Neutrophil (primary cell): ENCODE measurements at regions not wholly inside any gene's neighbourhood (a gene's known extent, or its start where the extent isn't known, plus 50 kb on each side); places are given as distances from the start of the nearest gene placed in this dataset.

Experiments
- H3K27ac ChIP-seq: fragments of 200-600 bp; sonication (generic); 2 replicates; pipeline ENCODE4 v1.5.1; 2016; ENCODE audit warnings: mild to moderate bottlenecking, moderate library complexity
- H3K27me3 ChIP-seq: fragments of 200-600 bp; sonication (generic); 2 replicates; pipeline ENCODE4 v1.6.0; 2016; ENCODE audit warnings: mild to moderate bottlenecking
- H3K36me3 ChIP-seq: fragments of 200-600 bp; sonication (generic); 2 replicates; pipeline ENCODE4 v1.5.1; 2017
- H3K4me1 ChIP-seq, 2 experiments: fragments of 200-600 bp in 1 of 2; sonication (generic) in 1 of 2; 1 replicate in 1 of 2; 2 replicates in 1 of 2; pipeline versions ENCODE4 v1.5.1 to v1.6.1; 2013 to 2016; ENCODE audit warnings: low read depth in 1 of 2, low read length in 1 of 2, mild to moderate bottlenecking in 1 of 2, moderate library complexity in 1 of 2; ENCODE audit not compliant: control insufficient read depth in 1 of 2, insufficient read depth in 1 of 2
- H3K4me3 ChIP-seq, 2 experiments: fragments of 200-600 bp in 1 of 2; sonication (generic) in 1 of 2; 1 replicate in 1 of 2; 2 replicates in 1 of 2; pipeline ENCODE4 v1.5.1; 2013 to 2016; ENCODE audit warnings: low read depth in 1 of 2, low read length in 1 of 2, mild to moderate bottlenecking in 1 of 2, moderate library complexity in 1 of 2
- H3K9me3 ChIP-seq: fragments of 200-600 bp; sonication (generic); 2 replicates; pipeline ENCODE4 v1.5.1; 2016
- TF ChIP-seq, protein P1 (sequence below): fragments of 200-600 bp; sonication (generic); IDR thresholded peaks from 2 replicates; pipeline ENCODE4 v1.5.1; 2016; ENCODE audit warnings: antibody characterized with exemption

DNA sequence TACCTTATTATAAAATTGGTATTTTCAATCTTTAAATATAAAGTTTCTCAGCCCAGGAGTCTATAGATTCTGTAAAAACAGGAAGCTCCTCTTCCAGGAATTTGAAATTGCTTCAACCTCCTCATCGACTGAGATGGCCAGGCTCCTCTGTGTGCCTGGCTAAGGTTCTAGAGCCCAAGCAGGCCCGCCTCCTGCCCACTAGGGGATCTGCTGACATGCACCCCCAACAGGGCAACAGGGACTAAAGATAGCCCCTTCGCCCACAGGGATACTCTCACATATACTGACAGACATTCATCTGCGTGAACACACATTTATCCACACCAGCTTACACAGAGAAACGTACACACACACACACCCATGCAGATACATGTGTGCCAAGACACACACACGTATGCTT is 183.1 kb upstream of the TLE3 start:
- H3K36me3 ChIP-seq = no peaks in the 10 kb centered on the region
- TF ChIP-seq, protein P1, sequence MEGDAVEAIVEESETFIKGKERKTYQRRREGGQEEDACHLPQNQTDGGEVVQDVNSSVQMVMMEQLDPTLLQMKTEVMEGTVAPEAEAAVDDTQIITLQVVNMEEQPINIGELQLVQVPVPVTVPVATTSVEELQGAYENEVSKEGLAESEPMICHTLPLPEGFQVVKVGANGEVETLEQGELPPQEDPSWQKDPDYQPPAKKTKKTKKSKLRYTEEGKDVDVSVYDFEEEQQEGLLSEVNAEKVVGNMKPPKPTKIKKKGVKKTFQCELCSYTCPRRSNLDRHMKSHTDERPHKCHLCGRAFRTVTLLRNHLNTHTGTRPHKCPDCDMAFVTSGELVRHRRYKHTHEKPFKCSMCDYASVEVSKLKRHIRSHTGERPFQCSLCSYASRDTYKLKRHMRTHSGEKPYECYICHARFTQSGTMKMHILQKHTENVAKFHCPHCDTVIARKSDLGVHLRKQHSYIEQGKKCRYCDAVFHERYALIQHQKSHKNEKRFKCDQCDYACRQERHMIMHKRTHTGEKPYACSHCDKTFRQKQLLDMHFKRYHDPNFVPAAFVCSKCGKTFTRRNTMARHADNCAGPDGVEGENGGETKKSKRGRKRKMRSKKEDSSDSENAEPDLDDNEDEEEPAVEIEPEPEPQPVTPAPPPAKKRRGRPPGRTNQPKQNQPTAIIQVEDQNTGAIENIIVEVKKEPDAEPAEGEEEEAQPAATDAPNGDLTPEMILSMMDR = no peak

DNA sequence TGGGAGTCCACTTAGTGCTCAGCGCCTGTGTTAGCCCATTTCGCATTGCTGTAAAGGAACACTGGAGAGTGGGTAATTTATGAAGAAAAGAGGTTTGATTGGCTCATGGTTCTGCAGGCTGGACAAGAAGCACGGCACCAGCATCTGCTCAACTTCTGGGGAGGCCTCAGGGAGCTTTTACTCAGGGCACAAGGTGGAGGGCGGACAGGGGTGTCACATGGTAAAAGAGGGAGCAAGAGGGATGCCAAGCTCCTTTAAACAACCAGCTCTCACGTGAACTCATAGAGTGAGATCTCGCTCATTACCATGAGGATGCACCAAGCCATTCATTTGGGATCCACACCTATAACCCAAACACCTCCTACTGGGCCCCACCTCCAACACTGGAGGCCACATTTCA is 181.4 kb upstream of the TLE3 start:
- H3K36me3 ChIP-seq = no peaks in the 10 kb centered on the region
- no peaks in the 10 kb centered on the region for H3K4me1 ChIP-seq
- H3K27me3 ChIP-seq = no peaks in the 10 kb centered on the region
- no peak overlapping the region for H3K4me3 ChIP-seq
- no peaks in the 10 kb centered on the region for H3K9me3 ChIP-seq
- TF ChIP-seq, protein P1 = no peak
- no peak overlapping the region for H3K27ac ChIP-seq

More for the DNA sequence above, 183.1 kb upstream of the TLE3 start:
- Histone ChIP-seq H3K9me3 (no peaks in the 10 kb centered on the region), H3K4me3 (no peak overlapping the region), H3K4me1 (no peaks in the 10 kb centered on the region), H3K27me3 (no peaks in the 10 kb centered on the region), H3K27ac (no peak overlapping the region)

DNA sequence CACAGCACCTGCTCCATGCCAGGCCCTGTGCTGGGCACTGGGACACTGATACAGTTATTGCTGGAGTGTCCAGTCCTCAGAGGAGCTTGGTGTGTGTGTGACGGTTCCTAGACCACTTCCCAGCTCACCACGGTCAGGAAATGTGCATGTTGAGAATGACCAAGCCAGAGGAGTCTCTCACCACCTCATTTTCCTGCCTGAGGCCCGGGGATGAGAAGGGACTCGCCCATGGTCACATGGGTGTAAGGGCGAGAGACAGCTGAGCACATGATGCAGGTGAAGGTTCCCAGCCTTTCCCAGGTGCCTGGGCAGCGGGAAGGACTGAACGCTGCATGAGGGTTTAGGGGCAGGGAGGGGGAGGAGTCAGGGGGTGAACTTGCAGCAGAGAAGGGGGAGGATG is 180.9 kb upstream of the TLE3 start:
- no peaks in the 10 kb centered on the region for H3K9me3 ChIP-seq
- no peak overlapping the region for H3K4me3 ChIP-seq
- H3K27me3 ChIP-seq = no peaks in the 10 kb centered on the region
- H3K36me3 ChIP-seq = no peaks in the 10 kb centered on the region
- TF ChIP-seq, protein P1 = no peak
- no peaks in the 10 kb centered on the region for H3K4me1 ChIP-seq
- H3K27ac ChIP-seq = no peak overlapping the region

DNA sequence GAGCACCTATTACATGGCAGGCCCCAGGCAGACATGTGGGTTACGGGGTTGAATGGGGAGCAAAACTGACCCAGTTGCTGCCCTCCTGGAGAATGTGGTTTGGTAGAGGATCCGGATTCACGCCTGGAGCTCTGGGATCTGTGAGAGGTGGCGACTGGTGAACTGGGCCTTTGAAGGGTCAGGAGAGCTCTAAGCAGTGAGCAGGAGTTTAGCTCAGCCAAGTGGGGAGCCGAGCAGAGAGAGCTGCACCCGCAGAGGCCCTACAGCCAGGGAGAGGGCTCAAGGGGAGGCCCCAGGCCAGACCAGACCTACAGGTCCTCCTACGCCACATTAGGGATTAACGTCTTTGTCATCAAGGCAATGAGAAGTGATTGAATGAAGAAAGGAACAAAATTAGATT is 179.8 kb upstream of the TLE3 start:
- no peaks in the 10 kb centered on the region for H3K4me1 ChIP-seq
- H3K27me3 ChIP-seq = no peaks in the 10 kb centered on the region
- H3K27ac ChIP-seq = no peak overlapping the region
- TF ChIP-seq, protein P1 = no peak
- H3K4me3 ChIP-seq = no peak overlapping the region
- H3K36me3 ChIP-seq = no peaks in the 10 kb centered on the region
- no peaks in the 10 kb centered on the region for H3K9me3 ChIP-seq

DNA sequence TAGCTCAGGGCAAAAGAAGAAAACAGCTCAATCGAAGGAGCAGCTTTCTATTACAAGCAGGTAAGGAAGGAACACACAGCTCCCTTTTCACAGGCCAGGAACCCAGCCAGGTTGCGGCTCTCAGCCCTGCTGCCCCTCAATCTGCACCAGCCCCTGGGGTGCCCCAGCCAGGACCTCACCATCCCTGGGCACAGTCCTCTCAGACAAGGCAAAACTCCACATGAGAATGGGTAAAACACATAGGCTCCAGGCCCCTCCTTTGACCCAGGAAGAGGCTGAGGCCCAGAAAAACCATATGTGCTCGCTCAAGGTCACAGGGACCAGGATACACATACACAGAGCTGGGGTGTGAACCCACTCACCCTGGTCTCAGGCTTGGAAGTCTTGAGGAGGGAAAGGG is 178.7 kb upstream of the TLE3 start:
- TF ChIP-seq, protein P1 = no peak
- Histone ChIP-seq H3K36me3 (no peaks in the 10 kb centered on the region), H3K4me1 (no peaks in the 10 kb centered on the region), H3K9me3 (no peaks in the 10 kb centered on the region), H3K27ac (no peak overlapping the region), H3K27me3 (no peaks in the 10 kb centered on the region), H3K4me3 (no peak overlapping the region)
